ENCODE measurements at regions not wholly inside any gene's neighbourhood (a gene's known extent, or its start where the extent isn't known, plus 50 kb on each side); places are given as distances from the start of the nearest gene placed in this dataset.

DNA sequence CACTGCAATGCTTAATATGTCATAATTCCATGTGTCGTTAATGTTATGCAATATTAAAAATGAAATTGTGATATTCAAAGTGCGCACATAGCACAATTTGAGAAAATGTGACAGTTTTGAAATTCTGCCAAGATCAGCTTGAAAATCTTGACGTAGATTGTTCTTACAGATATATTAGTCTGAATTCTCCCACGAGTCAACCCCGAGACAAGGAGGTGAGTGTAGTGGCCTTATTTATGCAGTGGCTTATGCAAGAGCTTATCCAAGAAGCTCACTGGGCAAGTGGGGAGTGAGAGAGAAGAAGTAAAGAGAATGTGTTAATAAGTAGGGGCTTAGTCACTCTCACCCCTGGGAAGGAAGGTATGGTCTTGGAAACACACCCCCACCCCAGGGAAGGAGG, 286.1 kb upstream of the STS start:
- Mint-ChIP-seq H3K36me3 (peaks cover 5% of the 10 kb centered on the region), H3K27ac (no peak overlapping the region), H3K27me3 (peaks cover 1% of the 10 kb centered on the region), H3K4me1 (no peaks in the 10 kb centered on the region), H3K9me3 (no peaks in the 10 kb centered on the region), H3K4me3 (no peak overlapping the region)
- no peak for ATAC-seq (ENCODE audit: low read depth)
- DNase-seq (ENCODE audit: low spot score in 2 of 2), result no peak

DNA sequence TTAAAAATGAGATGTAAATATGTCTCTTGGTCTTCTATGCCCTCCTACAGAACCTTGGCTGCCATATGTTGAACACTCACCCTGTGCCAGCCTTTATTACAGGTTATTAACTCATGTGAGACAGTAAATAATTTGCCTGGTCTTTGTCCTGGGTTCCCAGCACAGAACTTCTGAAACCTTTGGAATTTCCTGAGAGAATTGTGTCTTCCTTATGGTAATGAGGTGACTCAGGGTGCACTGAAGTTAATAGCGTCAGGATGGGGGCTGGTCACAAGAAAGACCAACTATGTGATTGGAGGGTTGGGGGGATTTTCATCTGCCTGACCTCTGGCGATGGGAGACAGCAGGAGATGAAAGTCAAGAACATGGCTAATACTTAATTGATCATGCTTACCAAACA, 289.8 kb upstream of the STS start:
- H3K36me3 Mint-ChIP-seq, result no peaks in the 10 kb centered on the region
- no peak for ATAC-seq (ENCODE audit: low read depth)
- peaks cover 1% of the 10 kb centered on the region for H3K27me3 Mint-ChIP-seq
- DNase-seq (ENCODE audit: low spot score in 2 of 2), result no peak
- H3K4me1 Mint-ChIP-seq, result peaks cover 12% of the 10 kb centered on the region
- no peaks in the 10 kb centered on the region for H3K9me3 Mint-ChIP-seq
- no peak overlapping the region for H3K4me3 Mint-ChIP-seq
- no peak overlapping the region for H3K27ac Mint-ChIP-seq

DNA sequence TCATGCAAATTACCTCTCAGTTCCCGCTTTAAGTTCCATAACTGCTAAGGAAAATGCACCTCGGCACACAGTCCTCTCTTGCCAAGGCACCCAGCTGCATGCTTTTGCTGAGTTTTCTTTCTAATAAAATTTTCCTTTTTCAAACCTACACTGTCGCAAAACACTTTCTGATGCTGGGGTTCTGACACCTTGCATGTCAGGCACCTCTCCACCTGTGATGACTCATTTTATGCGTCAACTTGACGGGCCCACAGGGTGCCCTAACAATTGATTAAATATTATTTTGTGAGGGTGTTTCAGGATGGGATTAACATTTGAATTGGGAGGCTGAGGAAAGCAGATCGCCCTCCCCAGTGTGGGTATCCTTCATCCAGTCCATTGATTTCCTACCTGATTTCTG, 291.0 kb upstream of the STS start:
- H3K36me3 Mint-ChIP-seq, result no peaks in the 10 kb centered on the region
- ATAC-seq (ENCODE audit: low read depth) (no peak), DNase-seq (ENCODE audit: low spot score in 2 of 2) (no peak)
- H3K4me1 Mint-ChIP-seq, result peaks cover 14% of the 10 kb centered on the region
- no peak overlapping the region for H3K27ac Mint-ChIP-seq
- H3K9me3 Mint-ChIP-seq, result no peaks in the 10 kb centered on the region
- H3K27me3 Mint-ChIP-seq, result peaks cover under 1% of the 10 kb centered on the region
- H3K4me3 Mint-ChIP-seq, result no peak overlapping the region

DNA sequence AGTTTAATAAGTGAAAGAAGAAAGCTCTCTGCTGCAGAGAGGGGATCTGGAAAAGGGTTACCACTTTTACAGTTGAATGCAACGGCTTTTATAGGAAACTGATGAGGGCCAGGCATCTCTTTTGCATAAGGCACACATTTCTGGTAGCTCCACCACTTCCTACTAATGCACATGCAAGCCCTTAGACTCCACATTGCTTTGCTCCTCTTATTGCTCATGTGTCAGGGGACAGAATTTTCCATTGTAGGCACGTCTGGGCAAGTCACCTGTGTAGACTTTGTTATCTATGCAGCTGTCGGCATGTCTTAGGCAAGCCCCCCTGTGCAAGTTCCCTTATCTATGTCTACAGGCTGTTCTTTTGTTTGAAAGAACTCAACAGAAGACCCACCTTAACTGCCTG, 294.6 kb upstream of the STS start:
- DNase-seq (ENCODE audit: low spot score in 2 of 2), result no peak
- peaks cover 18% of the 10 kb centered on the region for H3K4me1 Mint-ChIP-seq
- no peak for ATAC-seq (ENCODE audit: low read depth)

DNA sequence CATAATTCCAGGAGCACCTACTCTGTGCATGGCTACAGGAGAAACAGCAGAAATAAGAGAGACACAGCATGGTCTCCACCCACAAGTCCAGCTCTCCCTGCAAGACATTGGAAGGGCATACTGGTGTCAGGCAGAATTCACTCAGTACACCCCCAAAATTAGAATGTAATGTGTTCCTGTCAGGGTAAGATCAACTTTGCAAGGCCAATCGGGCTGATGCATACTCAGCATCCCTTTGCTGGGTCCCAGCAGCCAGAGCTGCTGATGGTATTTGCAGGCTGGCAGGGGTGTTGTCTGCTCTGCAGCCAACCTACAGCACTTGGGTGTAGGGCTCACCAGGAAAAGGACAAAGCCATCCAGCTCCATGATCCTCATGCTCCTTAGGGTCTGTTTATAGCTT, 295.4 kb upstream of the STS start:
- H3K4me3 Mint-ChIP-seq, result no peak overlapping the region
- ATAC-seq (ENCODE audit: low read depth) (no peak), DNase-seq (ENCODE audit: low spot score in 2 of 2) (no peak)
- H3K27ac Mint-ChIP-seq, result no peak overlapping the region
- H3K4me1 Mint-ChIP-seq, result peaks cover 18% of the 10 kb centered on the region
- H3K27me3 Mint-ChIP-seq, result no peaks in the 10 kb centered on the region
- no peaks in the 10 kb centered on the region for H3K36me3 Mint-ChIP-seq
- no peaks in the 10 kb centered on the region for H3K9me3 Mint-ChIP-seq

More for the DNA sequence above, 294.6 kb upstream of the STS start:
- Mint-ChIP-seq H3K4me3 (no peak overlapping the region), H3K9me3 (no peaks in the 10 kb centered on the region), H3K27me3 (no peaks in the 10 kb centered on the region), H3K27ac (no peak overlapping the region), H3K36me3 (no peaks in the 10 kb centered on the region)

DNA sequence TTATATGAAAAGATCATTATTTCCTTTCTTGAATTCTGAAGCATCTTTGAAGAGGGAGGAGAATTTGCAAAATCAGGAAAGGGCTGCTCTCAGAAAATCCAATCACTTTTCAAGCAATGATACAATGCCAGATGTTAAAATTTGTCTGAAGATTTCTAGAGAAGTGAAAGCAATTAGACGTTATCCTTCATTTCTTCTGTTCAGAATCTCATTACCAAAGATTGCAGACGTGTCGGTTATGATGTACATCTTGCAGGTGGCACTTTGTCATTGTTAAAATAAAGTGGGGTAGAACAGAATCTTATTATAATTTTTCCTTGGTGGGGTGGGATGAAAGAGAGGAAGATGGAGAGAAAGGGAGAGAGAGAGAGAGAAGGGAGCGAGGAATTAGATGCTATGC, 296.4 kb upstream of the STS start:
- H3K27ac Mint-ChIP-seq, result no peak overlapping the region
- ATAC-seq (ENCODE audit: low read depth), result peak; percentile 38

DNA sequence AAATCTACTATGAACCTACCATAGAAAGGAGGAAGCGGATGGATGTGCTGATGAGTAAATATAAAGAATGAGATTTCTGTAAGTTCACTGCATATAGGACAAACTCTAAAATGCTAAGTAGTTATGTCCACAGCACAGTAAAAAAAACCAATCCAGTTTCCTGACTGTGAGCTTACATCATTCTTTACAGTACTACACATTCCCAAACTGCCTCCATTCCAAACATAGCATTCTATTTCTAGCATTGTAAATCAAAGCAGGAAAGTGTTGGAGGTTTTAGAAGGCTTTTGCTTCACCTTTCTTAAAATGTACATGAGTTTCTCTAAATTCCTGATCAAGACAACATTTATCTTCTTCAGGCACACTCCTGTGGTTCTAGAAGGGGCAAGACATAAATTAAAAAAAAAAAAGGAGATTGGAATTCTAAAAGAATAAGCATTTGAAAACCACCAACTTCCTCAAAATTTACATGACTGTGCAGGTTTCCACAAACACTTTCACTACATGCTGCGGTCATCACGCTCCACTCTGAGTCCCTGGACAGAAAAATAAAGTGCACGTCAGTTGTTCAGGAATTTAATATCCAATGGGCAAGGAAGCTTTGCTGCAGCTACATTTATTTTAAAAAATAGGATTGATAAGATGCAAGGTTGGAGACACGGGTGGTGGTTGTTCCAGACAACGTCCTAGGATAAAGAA, 297.6 kb upstream of the STS start:
- DNase-seq (ENCODE audit: low spot score in 2 of 2) (no peak), ATAC-seq (ENCODE audit: low read depth) (no peak)
- peaks cover 1% of the 10 kb centered on the region for H3K9me3 Mint-ChIP-seq

More for the DNA sequence above, 296.4 kb upstream of the STS start:
- no peak overlapping the region for H3K4me3 Mint-ChIP-seq
- H3K9me3 Mint-ChIP-seq, result peaks cover 1% of the 10 kb centered on the region
- peaks cover 18% of the 10 kb centered on the region for H3K4me1 Mint-ChIP-seq
- DNase-seq (ENCODE audit: low spot score in 2 of 2), result no peak
- no peaks in the 10 kb centered on the region for H3K27me3 Mint-ChIP-seq
- no peaks in the 10 kb centered on the region for H3K36me3 Mint-ChIP-seq

DNA sequence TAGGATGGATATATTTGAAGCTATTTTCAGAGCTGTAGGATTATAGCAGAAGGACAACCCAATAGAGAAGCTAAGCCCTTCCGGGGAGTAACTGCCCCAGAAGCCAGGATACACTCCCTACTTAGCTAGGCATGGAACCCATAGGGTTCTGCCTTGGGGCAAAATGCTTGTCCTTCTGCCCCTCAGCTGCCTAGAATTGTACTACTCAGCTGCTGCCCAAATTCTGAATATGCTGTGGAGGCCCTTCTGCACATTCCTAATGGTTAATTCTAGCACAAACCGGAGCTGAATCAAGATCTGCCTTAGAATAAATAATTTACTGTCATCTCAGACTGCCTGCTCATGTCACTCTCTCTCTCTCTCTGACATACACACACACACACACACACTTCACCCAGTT, 297.7 kb upstream of the VCX3A start:
- H3K36me3 Mint-ChIP-seq, result no peaks in the 10 kb centered on the region
- ATAC-seq (ENCODE audit: low read depth) (no peak), DNase-seq (ENCODE audit: low spot score in 2 of 2) (no peak)
- H3K9me3 Mint-ChIP-seq, result no peaks in the 10 kb centered on the region
- H3K27ac Mint-ChIP-seq, result no peak overlapping the region
- H3K4me1 Mint-ChIP-seq, result no peaks in the 10 kb centered on the region
- no peak overlapping the region for H3K4me3 Mint-ChIP-seq
- no peaks in the 10 kb centered on the region for H3K27me3 Mint-ChIP-seq

More for the DNA sequence above, 297.6 kb upstream of the STS start:
- Mint-ChIP-seq H3K4me1 (peaks cover 12% of the 10 kb centered on the region), H3K4me3 (no peak overlapping the region), H3K27me3 (no peaks in the 10 kb centered on the region), H3K36me3 (no peaks in the 10 kb centered on the region), H3K27ac (no peak overlapping the region)

DNA sequence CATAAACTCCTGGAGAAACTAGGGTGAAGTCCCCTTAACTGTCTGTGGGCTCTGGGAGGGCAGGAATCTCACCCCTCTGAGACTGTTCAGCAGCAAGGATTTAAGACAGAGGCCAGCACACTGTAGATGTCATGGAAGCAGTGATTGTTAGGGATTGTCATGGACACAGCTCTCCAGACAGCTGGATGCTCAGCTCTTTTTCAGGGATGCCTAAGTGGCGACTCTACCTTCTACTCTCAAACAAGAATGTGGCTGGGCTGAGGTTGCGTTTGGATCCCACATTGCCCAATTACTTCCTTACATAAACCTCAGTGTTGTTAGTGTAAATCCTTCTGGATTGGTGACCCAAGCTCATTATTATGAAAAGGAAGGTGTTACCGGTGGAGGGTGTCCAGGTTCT, 291.9 kb upstream of the VCX3A start:
- no peak for DNase-seq (ENCODE audit: low spot score in 2 of 2)
- Mint-ChIP-seq H3K27ac (no peak overlapping the region), H3K4me1 (no peaks in the 10 kb centered on the region), H3K36me3 (no peaks in the 10 kb centered on the region), H3K4me3 (no peak overlapping the region), H3K27me3 (no peaks in the 10 kb centered on the region), H3K9me3 (no peaks in the 10 kb centered on the region)
- ATAC-seq (ENCODE audit: low read depth), result no peak

DNA sequence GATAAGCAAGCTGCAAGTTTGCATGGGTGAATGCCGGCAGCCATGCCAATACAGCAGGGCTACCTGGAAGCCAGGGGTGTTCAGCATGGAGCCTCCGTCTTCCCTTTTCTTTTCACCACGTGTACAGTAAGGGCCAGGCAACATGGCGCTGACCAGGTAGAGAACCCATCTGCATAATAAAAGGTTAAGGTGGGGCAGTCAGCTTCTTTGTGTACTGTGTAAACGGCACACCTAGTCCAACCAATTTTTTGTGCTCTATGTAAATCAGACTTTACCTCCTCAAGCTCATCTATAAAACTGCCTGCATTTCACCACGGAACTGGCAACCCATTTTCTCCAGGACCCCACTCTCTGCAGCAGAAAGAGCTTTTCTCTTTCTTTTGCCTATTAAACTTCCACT, 286.8 kb upstream of the VCX3A start:
- Mint-ChIP-seq H3K9me3 (no peaks in the 10 kb centered on the region), H3K4me1 (no peaks in the 10 kb centered on the region)

DNA sequence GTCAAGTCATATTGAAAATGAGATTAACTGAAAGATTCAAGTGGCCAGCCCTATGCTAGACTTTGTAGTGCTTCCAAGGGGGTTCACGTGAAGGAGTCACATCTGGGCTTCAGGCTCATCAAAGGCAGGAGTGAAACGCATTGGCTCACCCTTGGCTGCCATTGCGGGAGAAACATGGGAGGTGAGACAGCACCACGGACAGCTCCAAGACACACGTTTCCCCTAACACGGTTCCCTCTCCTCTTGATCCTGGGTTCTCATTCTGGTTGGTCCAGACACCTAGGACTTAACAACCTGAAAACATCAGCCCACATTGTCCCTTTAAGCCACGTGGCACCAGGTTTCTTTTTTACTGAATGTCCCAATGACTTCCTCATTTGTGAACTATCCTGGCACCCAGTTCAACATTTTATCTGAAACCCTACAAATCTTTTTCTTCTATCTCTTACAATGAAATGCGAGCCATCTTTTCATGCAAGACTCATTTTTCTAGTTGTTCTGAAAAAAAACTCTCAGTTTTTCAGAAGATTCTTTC, 279.0 kb upstream of the VCX3A start:
- Mint-ChIP-seq H3K4me3 (no peak overlapping the region), H3K36me3 (no peaks in the 10 kb centered on the region), H3K4me1 (peaks cover 3% of the 10 kb centered on the region), H3K9me3 (no peaks in the 10 kb centered on the region), H3K27me3 (no peaks in the 10 kb centered on the region), H3K27ac (no peak overlapping the region)
- ATAC-seq (ENCODE audit: low read depth) (no peak), DNase-seq (ENCODE audit: low spot score in 2 of 2) (no peak)

More for the DNA sequence above, 286.8 kb upstream of the VCX3A start:
- H3K27ac Mint-ChIP-seq, result no peak overlapping the region
- ATAC-seq (ENCODE audit: low read depth) (no peak), DNase-seq (ENCODE audit: low spot score in 2 of 2) (no peak)
- no peak overlapping the region for H3K4me3 Mint-ChIP-seq
- H3K36me3 Mint-ChIP-seq, result no peaks in the 10 kb centered on the region
- no peaks in the 10 kb centered on the region for H3K27me3 Mint-ChIP-seq

DNA sequence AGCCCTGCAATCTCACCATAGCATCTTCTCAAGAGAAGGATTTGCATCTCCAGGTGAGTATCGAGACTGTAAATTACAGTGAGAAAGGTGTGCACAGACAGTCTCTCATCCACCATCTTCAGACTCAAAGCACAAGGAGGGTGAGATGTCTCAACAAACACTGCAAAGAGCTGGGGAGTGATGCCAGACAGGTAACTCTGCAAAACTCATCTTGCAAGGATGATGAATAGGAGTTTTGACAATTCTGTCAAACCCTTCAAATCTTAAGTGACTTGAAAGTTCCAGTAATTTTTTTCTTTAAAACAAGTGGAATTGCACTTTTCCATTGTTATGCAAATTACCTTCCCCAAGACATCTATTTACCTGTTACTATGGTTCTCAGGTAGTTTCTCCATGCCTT, 277.2 kb upstream of the VCX3A start:
- peaks cover 3% of the 10 kb centered on the region for H3K4me1 Mint-ChIP-seq
- ATAC-seq (ENCODE audit: low read depth), result no peak
- no peaks in the 10 kb centered on the region for H3K36me3 Mint-ChIP-seq
- DNase-seq (ENCODE audit: low spot score in 2 of 2), result no peak
- H3K9me3 Mint-ChIP-seq, result no peaks in the 10 kb centered on the region
- no peak overlapping the region for H3K27ac Mint-ChIP-seq
- H3K27me3 Mint-ChIP-seq, result no peaks in the 10 kb centered on the region
- no peak overlapping the region for H3K4me3 Mint-ChIP-seq

DNA sequence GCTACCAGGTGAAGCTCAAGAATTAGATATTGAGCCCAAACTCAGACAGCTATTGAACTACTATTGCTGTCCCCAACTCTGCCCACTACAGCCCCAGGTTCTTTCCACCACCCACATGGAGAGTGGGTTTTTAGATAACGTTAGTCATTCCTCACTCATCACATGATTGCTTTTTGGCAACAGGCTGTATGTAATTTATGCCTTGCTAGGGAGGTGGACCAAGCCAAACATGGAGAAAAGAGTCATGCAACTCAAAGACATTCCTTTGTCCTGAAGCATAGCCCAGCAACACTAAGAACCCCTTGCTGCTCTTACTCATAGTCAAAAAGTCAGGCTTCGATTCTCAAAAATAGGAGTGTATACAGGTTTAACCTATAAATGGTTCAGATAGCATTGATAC, 275.9 kb upstream of the VCX3A start:
- peaks cover 3% of the 10 kb centered on the region for H3K4me1 Mint-ChIP-seq
- DNase-seq (ENCODE audit: low spot score in 2 of 2) (no peak), ATAC-seq (ENCODE audit: low read depth) (no peak)
- no peaks in the 10 kb centered on the region for H3K36me3 Mint-ChIP-seq
- H3K27me3 Mint-ChIP-seq, result no peaks in the 10 kb centered on the region
- no peaks in the 10 kb centered on the region for H3K9me3 Mint-ChIP-seq
- H3K4me3 Mint-ChIP-seq, result no peak overlapping the region
- no peak overlapping the region for H3K27ac Mint-ChIP-seq

DNA sequence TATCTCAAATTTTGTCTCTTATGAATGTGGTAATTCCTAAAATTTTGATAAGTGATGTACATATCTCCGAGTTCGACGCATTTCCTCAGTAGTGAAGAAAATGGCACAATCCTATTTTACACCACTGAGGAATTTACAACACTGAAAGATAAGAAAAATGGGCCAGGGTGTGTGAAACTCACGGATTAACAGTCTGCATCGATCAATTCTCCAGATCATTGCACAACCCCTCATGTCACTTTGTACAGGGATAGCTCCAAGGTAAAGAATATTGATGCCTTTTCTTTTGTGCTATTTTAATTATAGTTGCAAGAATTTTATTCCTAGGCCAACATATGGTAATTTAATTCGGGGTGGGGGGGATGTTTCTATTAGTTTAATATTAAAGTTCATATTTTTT, 268.7 kb upstream of the VCX3A start:
- ATAC-seq (ENCODE audit: low read depth) (no peak), DNase-seq (ENCODE audit: low spot score in 2 of 2) (no peak)

DNA sequence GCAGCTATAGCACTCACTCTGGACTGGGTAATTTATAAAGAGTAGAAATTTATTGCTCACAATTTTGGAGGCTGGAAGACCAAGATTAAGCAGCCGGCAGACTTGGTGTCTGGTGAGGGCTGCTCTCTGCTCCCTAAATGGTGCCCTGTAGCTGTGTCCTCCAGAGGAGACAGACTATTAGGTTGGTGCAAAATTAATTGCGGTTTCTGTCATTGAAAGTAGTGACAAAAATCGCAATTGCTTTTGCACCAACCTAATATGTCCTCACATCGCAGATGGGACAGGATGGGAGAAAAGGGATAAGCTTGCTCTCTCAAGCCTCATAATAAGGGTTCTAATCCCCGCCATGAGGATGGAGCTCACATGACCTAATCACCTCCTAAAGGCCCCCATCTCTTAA, 258.1 kb upstream of the VCX3A start:
- ATAC-seq (ENCODE audit: low read depth), result no peak
- H3K27ac Mint-ChIP-seq, result no peak overlapping the region
- peaks cover 1% of the 10 kb centered on the region for H3K9me3 Mint-ChIP-seq
- no peak for DNase-seq (ENCODE audit: low spot score in 2 of 2)
- H3K4me1 Mint-ChIP-seq, result no peaks in the 10 kb centered on the region
- H3K4me3 Mint-ChIP-seq, result no peak overlapping the region
- no peaks in the 10 kb centered on the region for H3K27me3 Mint-ChIP-seq
- H3K36me3 Mint-ChIP-seq, result no peaks in the 10 kb centered on the region

More for the DNA sequence above, 268.7 kb upstream of the VCX3A start:
- H3K9me3 Mint-ChIP-seq, result no peaks in the 10 kb centered on the region
- no peak overlapping the region for H3K27ac Mint-ChIP-seq
- H3K4me1 Mint-ChIP-seq, result no peaks in the 10 kb centered on the region
- no peaks in the 10 kb centered on the region for H3K36me3 Mint-ChIP-seq
- H3K4me3 Mint-ChIP-seq, result no peak overlapping the region
- H3K27me3 Mint-ChIP-seq, result no peaks in the 10 kb centered on the region

Measured in memory B cell (primary cell).